Motor neuron (in vitro differentiated cells): ENCODE measurements at regions not wholly inside any gene's neighbourhood (a gene's known extent, or its start where the extent isn't known, plus 50 kb on each side); places are given as distances from the start of the nearest gene placed in this dataset.

Experiments
- ATAC-seq, 8 experiments: fragments of 200-7000 bp; cut with Tn5 transposase; replicated peaks in 6 of 8; 2 replicates each; pipeline ENCODE4 v1.8.0; 2021; ENCODE audit warnings: mild to moderate bottlenecking in 8 of 8, moderate library complexity in 8 of 8
- H3K27ac ChIP-seq, 2 donors: fragments of 250-450 bp; sonication (Bioruptor Pico); 2 replicates each; pipeline ENCODE4 v1.9.0; 2021; ENCODE audit warnings: antibody characterized with exemption in 2 of 2, mild to moderate bottlenecking in 2 of 2, moderate library complexity in 1 of 2
- H3K4me1 ChIP-seq, 2 donors: fragments of 250-450 bp; sonication (Bioruptor Pico); replicated peaks in 1 of 2; 2 replicates each; pipeline ENCODE4 v1.6.1; 2021; ENCODE audit warnings: antibody characterized with exemption in 2 of 2, mild to moderate bottlenecking in 2 of 2, moderate library complexity in 1 of 2
- H3K4me3 ChIP-seq, 5 donors: fragments of 250-450 bp; sonication (Bioruptor Pico); 2 replicates each; pipeline ENCODE4 v1.9.0; 2021; ENCODE audit warnings: antibody characterized with exemption in 5 of 5, mild to moderate bottlenecking in 5 of 5, moderate library complexity in 4 of 5
- WGBS, 10 experiments: fragments of 450-650 bp; shearing (Covaris generic); methylation state at CpG; one replicate each; pipeline ENCODE4 v1.0.0; 2022; 5-methylcytosine and 5-hydroxymethylcytosine counted together
- in situ Hi-C, 9 experiments: fragments of 400-800 bp; cut with MboI; loops; one replicate each; pipeline ENCODE4 v1.15.0; 2021; ENCODE audit warnings: low sequenced_read_pairs in 9 of 9, low pct_unique_long_range_greater_than_20kb in 2 of 9; ENCODE audit not compliant: unreplicated experiment in 9 of 9

GRCh38 chr3:26425076-26425475 is 197.5 kb upstream of the LRRC3B start:
- 0 to 100% (median 87%) methylated on average over 1 to 3 of the region's 3 CpGs; no CpG with 5 or more reads in 1 of the 10 experiments for WGBS, 10 experiments
- in situ Hi-C loops: no loop called here
- H3K27ac ChIP-seq: no peak overlapping the region
- H3K4me1 ChIP-seq: peaks cover 4 to 19% of the 10 kb centered on the region in 2 donors
- no peak overlapping the region for H3K4me3 ChIP-seq
- ATAC-seq: no peak

- no peak overlapping the region for H3K4me3 ChIP-seq
- no peak overlapping the region for H3K27ac ChIP-seq
- ATAC-seq: no peak
- peaks cover 0 to 5% of the 10 kb centered on the region in 2 donors for H3K4me1 ChIP-seq
- WGBS, 10 experiments: 23 to 100% (median 74%) methylated on average over 1 to 2 of the region's 2 CpGs
- in situ Hi-C loops: no loop called here
These were observed 193.6 kb upstream of the LRRC3B start for GRCh38 chr3:26428992-26429391.

DNA sequence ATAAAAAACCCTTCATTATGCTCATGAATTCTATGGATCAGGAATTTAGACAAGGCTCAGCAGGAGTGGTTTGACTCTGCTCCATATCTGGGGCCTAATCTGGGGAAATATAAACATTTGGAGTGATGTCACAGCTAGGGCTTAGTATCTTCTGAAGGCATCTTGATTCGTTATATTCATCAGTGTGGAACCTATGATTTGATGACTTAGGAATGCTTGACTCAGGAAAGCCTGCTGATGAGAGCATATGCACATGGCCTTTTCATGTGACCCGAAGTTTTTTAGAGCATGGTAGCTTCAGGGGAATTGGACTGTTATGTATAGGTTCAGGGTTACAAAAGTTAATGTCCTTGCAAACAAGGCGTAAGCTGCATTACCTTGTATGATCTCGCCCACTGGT is 184.9 kb upstream of the LRRC3B start:
- Histone ChIP-seq H3K4me3 (no peak overlapping the region), H3K4me1 (no peaks in the 10 kb centered on the region), H3K27ac (no peak overlapping the region)
- peak in 3 of 8 experiments; percentile 64 to 76 (median 75) for ATAC-seq
- 0 to 94% (median 80%) methylated on average over 1 to 4 of the region's 4 CpGs; no CpG with 5 or more reads in 1 of the 10 experiments for WGBS, 10 experiments
- in situ Hi-C loops: no loop called here

DNA sequence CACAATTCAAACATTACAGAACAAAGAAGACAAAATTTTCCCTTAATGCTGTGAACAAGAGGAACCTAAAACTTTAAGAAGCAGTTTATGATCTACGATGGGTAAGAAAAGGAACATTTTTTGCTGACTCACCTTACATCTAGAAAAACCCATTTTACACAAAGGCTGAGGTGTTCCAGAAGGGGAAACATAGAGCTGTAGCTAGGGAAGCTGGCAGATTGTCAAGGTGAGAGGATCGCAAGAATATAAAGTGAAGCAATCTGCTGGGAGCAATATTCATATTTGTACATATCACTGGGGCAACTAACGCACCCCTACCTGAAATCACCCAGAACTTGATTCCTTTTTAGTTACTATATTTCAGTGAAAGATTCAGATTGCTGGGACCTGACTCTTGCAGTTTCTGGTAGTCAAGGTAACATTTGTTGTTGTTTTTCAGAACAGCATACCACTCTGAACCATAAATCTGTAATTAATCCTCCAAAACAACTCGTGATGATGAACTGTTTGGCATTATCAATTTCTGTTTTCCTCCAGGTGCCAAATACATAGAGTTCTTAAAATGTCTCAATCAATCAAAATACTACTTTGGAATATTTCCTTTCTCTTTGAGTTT is 184.1 kb upstream of the LRRC3B start:
- no peak for ATAC-seq
- no peak overlapping the region for H3K4me3 ChIP-seq
- WGBS, 10 experiments: 0 to 83% (median 80%) methylated on average over 1 to 4 of the region's 4 CpGs
- no peak overlapping the region for H3K27ac ChIP-seq
- no peaks in the 10 kb centered on the region for H3K4me1 ChIP-seq
- in situ Hi-C loops: no loop called here

DNA sequence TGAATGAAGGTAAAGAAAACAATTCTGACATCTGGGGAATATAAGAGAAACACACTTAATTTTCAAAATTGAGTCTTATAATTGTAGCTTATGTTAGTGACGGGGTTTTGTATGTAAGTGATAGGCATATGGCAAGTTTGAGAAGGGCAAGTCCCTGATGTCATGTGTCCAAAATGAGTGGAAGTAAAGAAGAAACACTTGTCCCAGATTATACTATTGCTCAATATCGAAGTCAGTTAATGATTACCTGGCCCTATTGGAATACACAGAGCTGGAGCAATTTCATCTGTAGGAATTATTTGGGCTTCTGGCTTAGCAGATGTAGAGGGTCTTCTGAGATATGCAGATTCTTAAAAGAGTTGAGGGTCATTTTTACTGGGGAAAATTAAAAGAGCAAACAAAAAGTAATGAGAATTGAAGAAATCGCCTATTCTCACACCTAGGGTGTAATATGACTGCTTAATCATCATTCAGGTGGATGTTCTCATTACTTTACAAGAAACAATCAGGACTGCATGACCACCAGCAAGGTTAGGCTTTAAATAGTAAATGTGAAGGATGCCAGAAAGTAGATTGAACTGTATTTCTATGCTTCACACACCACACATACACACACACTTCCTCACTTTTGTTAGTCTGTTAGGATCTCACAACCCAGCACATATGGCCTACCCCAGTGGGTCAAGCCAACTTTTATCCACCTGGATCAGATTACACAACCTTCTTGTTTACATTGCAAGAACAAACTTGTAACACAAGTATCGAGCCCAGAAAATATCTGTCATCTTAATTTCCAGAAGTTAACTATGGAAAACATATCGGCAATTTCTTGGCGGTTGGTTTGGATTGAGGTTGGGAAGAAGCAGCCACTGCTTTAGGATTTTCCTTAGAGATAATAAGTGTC is 183.3 kb upstream of the LRRC3B start:
- Histone ChIP-seq H3K4me1 (no peaks in the 10 kb centered on the region), H3K4me3 (no peak overlapping the region), H3K27ac (no peak overlapping the region)
- in situ Hi-C loops: no loop called here
- WGBS, 10 experiments: 0 to 94% (median 85%) methylated on average over 2 to 6 of the region's 6 CpGs
- ATAC-seq: no peak

DNA sequence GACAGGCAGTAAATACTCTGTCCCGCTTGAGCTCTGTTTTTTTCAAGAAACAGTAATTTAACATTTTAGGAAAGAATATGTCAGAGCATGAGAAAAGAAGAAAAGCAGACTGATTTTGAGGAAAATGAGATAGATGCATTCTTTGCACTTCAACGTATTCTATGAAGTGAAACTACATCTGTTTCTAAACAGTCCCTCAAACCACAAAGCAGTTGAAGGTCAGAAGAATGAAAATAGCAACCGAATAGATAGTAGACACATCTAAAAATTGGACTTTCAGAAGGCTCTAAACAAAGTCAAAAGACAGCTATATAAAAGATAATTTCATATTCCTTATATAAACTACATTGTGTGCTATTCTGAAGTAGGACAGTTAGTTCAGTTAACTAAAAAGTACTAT is 172.6 kb upstream of the LRRC3B start:
- WGBS, 10 experiments: 0 to 100% (median 79%) methylated on average over 1 to 3 of the region's 3 CpGs
- H3K4me1 ChIP-seq: no peaks in the 10 kb centered on the region
- in situ Hi-C loops: no loop called here
- no peak overlapping the region for H3K4me3 ChIP-seq
- no peak overlapping the region for H3K27ac ChIP-seq
- no peak for ATAC-seq

DNA sequence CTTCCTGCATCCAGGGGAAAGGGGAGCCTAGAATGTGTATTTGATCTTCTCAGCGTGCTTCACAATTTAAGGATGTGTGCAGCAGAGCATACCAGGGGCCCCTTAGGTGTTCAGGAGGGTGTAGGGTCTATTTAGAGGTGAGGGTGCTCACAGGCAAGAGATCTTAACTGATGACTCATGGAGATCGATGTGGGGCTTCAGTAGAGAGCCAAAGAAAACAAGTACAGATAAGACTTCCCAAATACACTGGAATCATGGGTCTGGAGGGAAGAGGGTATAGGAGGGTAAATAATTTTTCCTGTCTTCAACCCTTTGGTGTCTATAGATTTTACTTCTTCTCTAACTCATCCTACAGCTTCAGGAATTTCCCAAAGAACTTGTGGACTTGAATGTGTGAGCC is 170.2 kb upstream of the LRRC3B start:
- Histone ChIP-seq H3K4me1 (no peaks in the 10 kb centered on the region), H3K4me3 (no peak overlapping the region), H3K27ac (no peak overlapping the region)
- ATAC-seq: no peak
- in situ Hi-C loops: no loop called here
- WGBS, 10 experiments: 0 to 100% (median 29%) methylated on average over 1 to 2 of the region's 2 CpGs; no CpG with 5 or more reads in 3 of the 10 experiments

DNA sequence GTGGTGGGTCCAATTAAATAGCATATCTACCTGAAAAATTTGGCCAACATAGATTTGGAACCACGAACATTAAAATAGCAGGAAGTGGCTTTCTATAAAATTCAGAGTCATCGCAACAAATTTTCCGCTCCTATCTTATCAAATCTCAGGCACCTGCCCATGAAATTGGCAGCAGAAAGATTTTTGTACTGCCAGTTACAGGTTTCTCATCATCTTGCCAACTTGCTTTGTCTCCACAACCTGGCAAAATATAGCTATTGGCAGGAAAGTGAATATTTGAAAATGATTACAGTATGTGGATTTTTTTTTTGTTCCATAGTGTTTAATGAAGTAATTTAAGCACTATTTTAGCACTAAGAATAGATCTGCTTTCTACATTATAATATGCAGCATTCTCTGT is 161.6 kb upstream of the LRRC3B start:
- WGBS, 10 experiments: 25 to 100% (median 85%) methylated on average over 2 to 3 of the region's 3 CpGs
- in situ Hi-C loops: no loop called here

GRCh38 chr3:26472345-26472744 is 150.2 kb upstream of the LRRC3B start:
- H3K27ac ChIP-seq: no peak overlapping the region
- no peak overlapping the region for H3K4me3 ChIP-seq
- ATAC-seq: peak in 3 of 8 experiments; percentile 12 to 78 (median 77)
- in situ Hi-C loops: no loop called here
- peaks cover 0 to 6% of the 10 kb centered on the region in 2 donors for H3K4me1 ChIP-seq
- 30 to 90% (median 76%) methylated on average over 2 to 6 of the region's 6 CpGs for WGBS, 10 experiments

More for the DNA sequence above, 161.6 kb upstream of the LRRC3B start:
- Histone ChIP-seq H3K4me1 (no peaks in the 10 kb centered on the region), H3K4me3 (no peak overlapping the region), H3K27ac (no peak overlapping the region)
- no peak for ATAC-seq

- in situ Hi-C loops: no loop called here
- WGBS, 10 experiments: 4 to 100% (median 81%) methylated on average over 2 to 3 of the region's 3 CpGs; no CpG with 5 or more reads in 1 of the 10 experiments
- Histone ChIP-seq H3K27ac (no peak overlapping the region), H3K4me3 (no peak overlapping the region), H3K4me1 (peaks cover 0 to 6% of the 10 kb centered on the region in 2 donors)
- ATAC-seq: no peak
These were observed 147.9 kb upstream of the LRRC3B start for GRCh38 chr3:26474706-26475105.

- no peak overlapping the region for H3K27ac ChIP-seq
- in situ Hi-C loops: no loop called here
- ATAC-seq: peak in 4 of 8 experiments; percentile 39 to 90 (median 54)
These were observed 142.2 kb upstream of the LRRC3B start for GRCh38 chr3:26480377-26480776.

DNA sequence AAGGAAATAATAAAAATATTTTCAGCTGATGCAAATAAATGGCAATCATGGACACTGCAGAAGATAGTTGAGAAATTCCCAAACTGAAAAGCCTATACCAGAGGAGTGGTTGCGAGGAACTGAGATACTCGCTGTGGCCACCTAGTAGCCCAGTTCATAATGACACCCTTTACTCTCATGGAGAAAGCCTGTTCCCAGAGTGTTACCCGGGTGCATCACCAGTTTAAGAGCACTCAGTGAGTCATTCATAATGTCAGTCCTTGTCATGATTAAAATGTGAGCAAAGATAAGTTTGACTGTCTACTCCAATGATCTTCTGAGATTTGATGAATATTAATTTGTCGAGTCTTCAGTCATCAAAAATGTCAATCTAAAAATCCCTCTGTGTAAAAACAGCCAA is 138.4 kb upstream of the LRRC3B start:
- peak in 2 of 8 experiments; percentile 57 to 75 for ATAC-seq
- no peak overlapping the region for H3K4me3 ChIP-seq
- in situ Hi-C loops: no loop called here
- 16 to 88% (median 66%) methylated on average over 1 to 4 of the region's 4 CpGs; no CpG with 5 or more reads in 1 of the 10 experiments for WGBS, 10 experiments
- no peak overlapping the region for H3K27ac ChIP-seq
- H3K4me1 ChIP-seq: peaks cover 0 to 7% of the 10 kb centered on the region in 2 donors

More at GRCh38 chr3:26480377-26480776, 142.2 kb upstream of the LRRC3B start:
- Histone ChIP-seq H3K4me1 (peaks cover 0 to 7% of the 10 kb centered on the region in 2 donors), H3K4me3 (no peak overlapping the region)

DNA sequence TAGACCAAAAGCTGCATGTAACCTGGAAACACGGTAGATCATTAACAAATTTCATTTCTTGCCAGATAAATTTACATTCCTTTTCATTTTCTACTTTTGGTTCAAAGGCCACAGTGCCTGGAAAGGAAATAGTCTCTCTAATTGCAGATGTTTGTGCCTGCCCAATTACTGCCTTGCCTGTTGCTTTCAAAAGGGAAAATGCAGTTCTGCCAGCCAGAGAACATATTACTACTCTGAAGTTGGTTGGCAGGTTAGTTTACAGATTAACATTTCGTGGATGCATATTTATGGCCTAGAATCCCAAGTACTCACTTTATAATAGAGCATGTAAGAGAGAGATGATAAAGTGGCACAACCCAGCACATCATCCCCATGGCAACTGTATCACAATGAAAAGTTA is 124.3 kb upstream of the LRRC3B start:
- peak in 1 of 8 experiments; percentile 49 for ATAC-seq
- Histone ChIP-seq H3K4me1 (peaks cover 0 to 13% of the 10 kb centered on the region in 2 donors), H3K4me3 (no peak overlapping the region), H3K27ac (no peak overlapping the region)
- WGBS, 10 experiments: 0 to 92% (median 32%) methylated on average over 1 to 2 of the region's 2 CpGs
- in situ Hi-C loops: no loop called here
